GM18951 (cell line): ENCODE measurements at regions not wholly inside any gene's neighbourhood (a gene's known extent, or its start where the extent isn't known, plus 50 kb on each side); places are given as distances from the start of the nearest gene placed in this dataset.
"Not testable (repeated sequence)": the region's sequence is repeated elsewhere in the genome, so short reads cannot be mapped to it uniquely, and the experiment has no call there.

Experiments
- POLR2A ChIP-seq: IDR thresholded peaks from 4 replicates; pipeline ENCODE4 v1.6.1; 2011; ENCODE audit warnings: mild to moderate bottlenecking; ENCODE audit not compliant: insufficient read length, insufficient read depth; ENCODE audit errors: extremely low read depth
- in situ Hi-C: fragments of 300-500 bp; cut with MboI; formaldehyde crosslinking; loops from one replicate; pipeline ENCODE4 v1.12.0; 2022; ENCODE audit warnings: low sequenced_read_pairs, mixed read lengths, inconsistent platforms; ENCODE audit not compliant: unreplicated experiment

- in situ Hi-C loops = no loop called here
- no peak for TF ChIP-seq POLR2A
Observed at GRCh38 chr1:184161071-184161698, 109.7 kb downstream of the TSEN15 start.

- no peak for TF ChIP-seq POLR2A
- in situ Hi-C loops = no loop called here
Observed at GRCh38 chr1:184162281-184162680, 110.8 kb downstream of the TSEN15 start.

- no peak for TF ChIP-seq POLR2A
- in situ Hi-C loops = no loop called here
Observed at GRCh38 chr1:184163674-184164465, 112.3 kb downstream of the TSEN15 start.

GRCh38 chr1:184164536-184164935 is 113.0 kb downstream of the TSEN15 start:
- in situ Hi-C loops = no loop called here
- no peak for TF ChIP-seq POLR2A

- no peak for TF ChIP-seq POLR2A
- in situ Hi-C loops = no loop called here
Observed at GRCh38 chr1:184166485-184166884, 115.0 kb downstream of the TSEN15 start.

GRCh38 chr1:184167352-184167751 is 115.8 kb downstream of the TSEN15 start:
- TF ChIP-seq POLR2A = no peak
- in situ Hi-C loops = no loop called here

- in situ Hi-C loops = no loop called here
- no peak for TF ChIP-seq POLR2A
Observed at GRCh38 chr1:184170719-184171118, 119.2 kb downstream of the TSEN15 start.

GRCh38 chr1:184176058-184176457 is 124.5 kb downstream of the TSEN15 start:
- in situ Hi-C loops = no loop called here
- TF ChIP-seq POLR2A = no peak

- no peak for TF ChIP-seq POLR2A
- in situ Hi-C loops = no loop called here
Observed at GRCh38 chr1:184181044-184181443, 129.5 kb downstream of the TSEN15 start.

- no peak for TF ChIP-seq POLR2A
- in situ Hi-C loops = no loop called here
Observed at GRCh38 chr1:184183919-184184318, 132.4 kb downstream of the TSEN15 start.

- in situ Hi-C loops = not testable (repeated sequence)
Observed at GRCh38 chr1:184184614-184185013, 133.1 kb downstream of the TSEN15 start.

- in situ Hi-C loops = no loop called here
- no peak for TF ChIP-seq POLR2A
Observed at GRCh38 chr1:184185347-184185746, 133.8 kb downstream of the TSEN15 start.

GRCh38 chr1:184186167-184186566 is 134.6 kb downstream of the TSEN15 start:
- in situ Hi-C loops = no loop called here
- no peak for TF ChIP-seq POLR2A

GRCh38 chr1:184187097-184187496 is 135.6 kb downstream of the TSEN15 start:
- in situ Hi-C loops = no loop called here
- TF ChIP-seq POLR2A = no peak
